ENCODE measurements at regions not wholly inside any gene's neighbourhood (a gene's known extent, or its start where the extent isn't known, plus 50 kb on each side); places are given as distances from the start of the nearest gene placed in this dataset.

DNA sequence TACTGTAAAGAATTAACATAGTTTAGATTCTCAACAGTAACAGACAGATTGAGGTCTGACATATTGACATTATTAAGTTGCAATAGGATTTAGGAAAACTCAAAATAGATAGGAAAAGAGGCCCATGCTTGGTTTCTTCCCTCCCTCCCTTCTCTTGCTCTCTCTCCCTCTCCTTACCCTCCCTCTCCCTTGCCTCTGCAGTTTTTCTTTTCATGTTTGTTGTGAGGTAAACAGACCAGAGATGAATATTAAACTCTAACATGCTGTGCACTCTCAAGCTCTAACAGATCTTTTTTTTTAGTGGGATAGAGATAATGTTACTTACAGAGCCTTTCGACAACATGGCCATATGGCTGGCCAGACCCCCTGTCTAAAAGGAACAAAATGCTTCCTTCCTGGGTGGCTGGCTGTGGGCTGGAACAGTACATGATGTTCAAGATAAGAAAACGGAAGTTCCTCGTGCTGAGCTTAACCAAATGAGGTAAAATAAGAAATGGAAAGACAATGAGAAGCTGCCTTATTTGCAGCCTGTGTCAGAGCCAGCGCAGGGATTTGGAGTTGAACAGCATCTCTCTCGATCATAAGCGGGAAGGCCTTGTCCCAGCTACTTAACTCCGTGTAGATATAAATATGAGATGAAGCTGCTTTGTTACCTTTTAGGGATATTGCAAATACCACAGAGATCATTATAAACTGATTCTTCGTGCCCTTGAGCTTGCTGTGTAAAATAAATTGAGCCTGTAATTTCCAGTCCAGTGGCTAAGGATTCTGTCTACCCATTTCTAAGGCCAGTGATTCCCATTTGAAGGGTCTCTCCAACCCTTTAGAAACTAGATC lies 391.9 kb upstream of the NPVF start:
- TF ChIP-seq, protein P1, sequence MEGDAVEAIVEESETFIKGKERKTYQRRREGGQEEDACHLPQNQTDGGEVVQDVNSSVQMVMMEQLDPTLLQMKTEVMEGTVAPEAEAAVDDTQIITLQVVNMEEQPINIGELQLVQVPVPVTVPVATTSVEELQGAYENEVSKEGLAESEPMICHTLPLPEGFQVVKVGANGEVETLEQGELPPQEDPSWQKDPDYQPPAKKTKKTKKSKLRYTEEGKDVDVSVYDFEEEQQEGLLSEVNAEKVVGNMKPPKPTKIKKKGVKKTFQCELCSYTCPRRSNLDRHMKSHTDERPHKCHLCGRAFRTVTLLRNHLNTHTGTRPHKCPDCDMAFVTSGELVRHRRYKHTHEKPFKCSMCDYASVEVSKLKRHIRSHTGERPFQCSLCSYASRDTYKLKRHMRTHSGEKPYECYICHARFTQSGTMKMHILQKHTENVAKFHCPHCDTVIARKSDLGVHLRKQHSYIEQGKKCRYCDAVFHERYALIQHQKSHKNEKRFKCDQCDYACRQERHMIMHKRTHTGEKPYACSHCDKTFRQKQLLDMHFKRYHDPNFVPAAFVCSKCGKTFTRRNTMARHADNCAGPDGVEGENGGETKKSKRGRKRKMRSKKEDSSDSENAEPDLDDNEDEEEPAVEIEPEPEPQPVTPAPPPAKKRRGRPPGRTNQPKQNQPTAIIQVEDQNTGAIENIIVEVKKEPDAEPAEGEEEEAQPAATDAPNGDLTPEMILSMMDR (IDR thresholded peaks at IDR 0.05; ENCODE audit: insufficient read depth, low read length) = no peak
- peak; percentile 48; the same call in 1 of the 2 replicates for TF ChIP-seq SPI1 (IDR thresholded peaks at IDR 0.05; ENCODE audit: borderline replicate concordance, low read depth)

Measured in HL-60 (cell line).